Erythroblast (primary cell): ENCODE measurements at regions not wholly inside any gene's neighbourhood (a gene's known extent, or its start where the extent isn't known, plus 50 kb on each side); places are given as distances from the start of the nearest gene placed in this dataset.

Experiments
- DNase-seq, 2 experiments: peaks; one replicate each; lab custom pipeline; 2025; lab: John Stamatoyannopoulos, UW
- GATA1 ChIP-seq: IDR thresholded peaks from 2 replicates; pipeline ENCODE4 v1.6.1; 2011; ENCODE audit warnings: low read depth, mild to moderate bottlenecking, control low read depth, low read length, moderate library complexity
- POLR2A ChIP-seq: IDR thresholded peaks from 2 replicates; pipeline ENCODE4 v1.6.1; 2011; ENCODE audit warnings: mild to moderate bottlenecking, low read length

DNA sequence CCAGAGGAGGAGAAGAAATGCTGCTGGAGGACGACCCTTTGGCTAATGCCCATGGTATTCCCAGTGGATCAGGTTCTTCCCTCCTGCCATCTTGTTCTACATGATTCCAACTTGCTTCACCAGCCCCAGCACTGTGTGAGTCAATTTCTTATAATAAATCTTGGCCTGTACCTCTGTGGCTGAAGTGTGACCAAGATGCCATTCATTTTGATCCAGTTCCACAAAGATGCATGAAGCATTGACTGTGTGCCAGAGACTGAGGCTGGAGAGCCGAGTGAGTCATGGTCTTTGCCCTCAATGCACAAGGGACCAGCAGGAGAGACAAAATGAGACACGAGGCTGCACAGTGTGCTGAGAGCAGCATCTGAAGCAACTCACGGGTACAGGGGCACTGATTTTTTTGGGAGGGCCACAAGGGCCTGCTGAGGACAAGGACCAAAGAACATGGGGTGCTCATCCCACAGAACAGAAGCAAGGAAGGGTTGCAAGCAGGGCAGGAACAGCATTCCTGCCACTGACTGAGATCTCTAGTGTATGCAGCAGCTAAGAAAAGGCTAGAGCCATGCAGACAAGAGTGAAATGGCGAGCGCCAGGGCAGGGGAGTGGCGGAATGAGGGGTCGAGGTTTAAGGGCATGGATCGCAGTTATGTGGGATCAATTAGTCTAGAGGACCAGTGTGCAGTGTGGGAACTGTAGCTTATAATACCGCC lies 207.0 kb downstream of the THBS2 start:
- TF ChIP-seq GATA1 (no peak), POLR2A (no peak)
- DNase-seq = no peak

DNA sequence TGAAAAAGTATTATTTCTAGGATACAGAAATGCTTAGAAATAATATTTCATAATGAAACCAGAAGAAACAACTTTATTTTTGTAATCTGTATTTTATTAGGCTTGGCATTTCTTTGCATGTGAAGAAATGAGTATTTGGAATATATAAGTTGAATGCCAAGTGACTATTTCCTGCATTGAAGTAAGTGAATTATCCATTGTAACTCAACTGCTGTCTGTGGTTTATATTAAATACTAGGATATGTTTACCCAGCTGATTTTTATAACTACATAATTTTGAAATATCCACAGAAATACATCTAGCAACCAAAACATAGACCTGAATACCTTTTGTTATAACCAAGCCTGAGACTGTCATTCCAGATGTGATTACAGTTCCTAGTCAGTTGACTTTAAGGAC lies 207.6 kb downstream of the THBS2 start:
- TF ChIP-seq GATA1 = no peak
- no peak for TF ChIP-seq POLR2A
- no peak for DNase-seq

DNA sequence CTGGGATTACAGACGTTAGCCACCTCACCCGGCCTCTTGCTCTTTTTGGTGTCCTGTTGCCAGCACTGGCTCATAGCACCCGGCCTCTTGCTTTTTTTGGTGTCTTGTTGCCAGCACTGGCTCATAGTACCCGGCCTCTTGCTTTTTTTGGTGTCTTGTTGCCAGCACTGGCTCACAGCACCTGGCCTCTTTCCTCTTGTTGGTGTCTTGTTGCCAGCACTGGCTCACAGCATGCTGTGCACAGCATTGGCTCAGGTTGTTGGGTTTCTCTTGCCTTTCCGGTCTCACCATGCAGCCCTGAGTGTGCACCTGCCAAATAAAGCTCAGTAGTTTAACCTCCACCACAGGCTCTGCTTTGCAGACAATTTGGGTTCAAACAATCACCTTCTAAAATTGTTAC lies 208.2 kb downstream of the THBS2 start:
- TF ChIP-seq GATA1 (no peak), POLR2A (no peak)
- no peak for DNase-seq

DNA sequence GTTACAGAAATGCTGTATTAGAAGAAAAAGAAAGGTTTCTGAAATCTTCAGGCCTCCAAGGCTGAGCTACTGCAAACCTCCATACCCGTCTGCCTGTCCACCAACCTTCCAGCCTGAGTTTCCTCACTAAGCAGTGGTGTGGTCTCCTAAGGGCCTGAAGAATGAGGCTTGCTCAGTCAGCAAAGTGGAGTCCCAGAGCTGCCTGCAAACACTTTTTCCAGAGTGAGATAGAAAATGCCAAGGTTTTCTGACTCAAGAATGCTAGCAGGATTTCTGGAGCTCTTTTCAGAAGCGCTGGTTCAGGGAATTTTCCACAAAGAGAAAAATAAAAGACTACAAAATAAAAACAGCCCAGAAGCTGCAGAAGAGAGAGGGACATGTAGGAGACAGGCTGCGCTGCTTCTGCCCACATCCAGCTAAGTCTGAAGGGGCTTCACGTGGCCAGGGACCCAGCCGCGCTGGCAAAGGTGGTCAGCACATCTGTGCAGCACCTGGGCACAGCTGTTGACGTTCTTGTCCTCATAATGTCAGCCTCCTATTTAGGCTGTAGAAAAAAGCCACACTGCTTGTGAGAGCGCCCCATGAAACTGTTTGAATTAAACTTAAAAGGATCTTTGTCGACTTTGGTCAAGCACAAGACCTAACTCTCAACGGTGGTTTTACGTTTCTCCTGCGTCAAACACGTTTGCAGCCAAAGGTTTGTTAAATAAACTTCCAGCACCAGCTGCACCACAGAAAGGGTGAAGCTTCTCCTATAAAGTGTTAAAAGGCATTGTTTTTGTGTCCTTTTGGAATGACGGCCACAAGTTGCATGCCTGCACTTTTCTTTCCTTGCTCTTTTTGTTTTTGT lies 209.0 kb downstream of the THBS2 start:
- no peak for TF ChIP-seq POLR2A
- TF ChIP-seq GATA1 = no peak
- DNase-seq = no peak

DNA sequence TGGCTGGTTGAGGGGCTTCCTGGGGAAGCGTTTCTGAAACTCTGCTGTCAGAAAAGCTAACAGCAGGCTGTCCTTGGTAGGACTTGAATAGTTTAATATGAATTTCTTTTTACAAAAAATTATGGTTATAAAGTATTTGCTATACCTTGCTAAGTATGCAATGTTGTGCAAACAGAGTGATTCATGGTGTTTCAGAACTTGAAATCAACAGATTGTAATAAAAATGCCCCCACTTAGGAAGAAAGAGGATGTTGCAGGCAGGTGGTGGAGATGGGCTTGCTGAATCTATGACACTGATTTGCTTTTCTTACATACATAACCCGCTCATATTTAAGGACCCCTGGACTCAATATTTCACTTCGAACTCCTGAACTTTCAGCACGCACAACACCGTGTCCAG lies 211.6 kb downstream of the THBS2 start:
- no peak for DNase-seq
- TF ChIP-seq POLR2A (no peak), GATA1 (no peak)

DNA sequence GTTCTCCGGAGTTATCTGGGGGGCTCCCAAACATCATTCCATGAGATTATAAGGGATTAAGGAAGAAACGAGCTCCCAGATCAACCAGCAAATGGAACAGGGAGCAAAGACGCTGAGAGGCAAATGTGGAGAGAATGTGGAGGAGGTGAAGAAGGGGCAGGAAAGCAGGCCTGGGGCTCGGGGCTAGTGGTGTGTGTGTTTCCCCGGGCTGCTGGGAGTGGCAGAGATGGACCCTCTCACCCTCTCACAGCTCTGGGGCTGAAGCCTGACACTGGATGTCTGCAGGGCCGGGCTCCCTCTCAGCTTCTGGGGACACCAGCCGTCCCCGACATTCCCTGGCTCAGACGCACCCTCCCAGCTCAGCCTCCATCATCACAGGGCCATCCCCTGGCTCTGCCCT lies 212.6 kb downstream of the THBS2 start:
- TF ChIP-seq POLR2A = no peak
- TF ChIP-seq GATA1 = no peak
- DNase-seq = no peak

DNA sequence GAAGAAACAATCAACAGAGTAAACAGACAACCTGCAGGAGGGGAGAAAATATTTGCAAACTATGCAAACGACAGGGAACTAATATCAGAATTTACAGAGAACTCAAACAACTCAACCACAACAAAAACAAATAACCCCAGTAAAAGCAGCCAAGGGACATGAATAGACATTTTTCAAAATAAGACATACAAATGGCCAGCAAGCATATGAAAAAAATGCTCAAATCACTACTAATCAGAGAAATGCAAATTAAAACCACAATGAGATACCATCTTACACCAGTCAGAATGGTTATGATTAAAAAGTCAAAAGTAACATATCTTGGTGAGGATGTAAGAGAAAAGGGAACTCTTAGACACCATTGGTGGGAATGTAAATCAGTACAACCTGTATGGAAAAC lies 215.0 kb downstream of the THBS2 start:
- no peak for DNase-seq
- TF ChIP-seq POLR2A (no peak), GATA1 (no peak)

DNA sequence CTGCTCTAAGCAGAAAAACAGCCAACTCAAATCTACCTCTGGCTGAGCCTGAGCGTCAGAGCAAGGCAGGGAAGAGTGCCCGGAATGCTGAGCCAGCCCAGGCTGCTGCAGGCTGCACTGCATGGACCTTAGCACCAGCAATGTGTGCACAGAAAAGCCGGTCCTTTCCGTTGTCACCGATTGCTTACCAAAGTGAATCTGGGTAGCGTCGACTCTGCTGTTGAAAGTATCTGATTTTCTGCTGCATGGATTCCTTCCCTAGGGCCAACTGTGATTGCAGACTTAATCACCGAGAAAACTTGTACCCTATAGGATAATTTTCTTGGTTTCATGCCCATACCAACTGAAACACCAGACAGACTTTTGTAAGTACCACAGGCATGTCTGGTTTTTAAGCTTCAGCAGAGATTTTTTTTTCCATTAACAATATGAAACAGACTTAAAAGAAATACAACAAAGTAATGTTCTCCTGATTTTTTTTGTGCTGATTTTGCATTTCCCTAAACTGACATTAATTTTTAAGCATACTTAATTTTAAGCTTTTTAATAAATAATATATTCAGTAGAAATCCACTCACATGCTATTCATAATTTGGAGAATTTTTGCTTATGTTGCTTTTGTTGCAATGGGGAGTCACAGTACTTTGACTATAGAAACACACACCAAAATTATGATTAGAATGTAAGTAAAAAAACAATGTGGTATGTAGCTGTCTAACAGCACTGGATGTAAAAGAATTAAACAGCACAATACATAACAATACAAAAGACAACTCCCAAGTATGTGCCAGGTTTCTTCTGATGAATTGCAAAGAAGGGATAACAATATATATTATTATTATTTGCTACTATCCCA lies 218.0 kb downstream of the THBS2 start:
- DNase-seq = no peak
- TF ChIP-seq POLR2A (no peak), GATA1 (no peak)

DNA sequence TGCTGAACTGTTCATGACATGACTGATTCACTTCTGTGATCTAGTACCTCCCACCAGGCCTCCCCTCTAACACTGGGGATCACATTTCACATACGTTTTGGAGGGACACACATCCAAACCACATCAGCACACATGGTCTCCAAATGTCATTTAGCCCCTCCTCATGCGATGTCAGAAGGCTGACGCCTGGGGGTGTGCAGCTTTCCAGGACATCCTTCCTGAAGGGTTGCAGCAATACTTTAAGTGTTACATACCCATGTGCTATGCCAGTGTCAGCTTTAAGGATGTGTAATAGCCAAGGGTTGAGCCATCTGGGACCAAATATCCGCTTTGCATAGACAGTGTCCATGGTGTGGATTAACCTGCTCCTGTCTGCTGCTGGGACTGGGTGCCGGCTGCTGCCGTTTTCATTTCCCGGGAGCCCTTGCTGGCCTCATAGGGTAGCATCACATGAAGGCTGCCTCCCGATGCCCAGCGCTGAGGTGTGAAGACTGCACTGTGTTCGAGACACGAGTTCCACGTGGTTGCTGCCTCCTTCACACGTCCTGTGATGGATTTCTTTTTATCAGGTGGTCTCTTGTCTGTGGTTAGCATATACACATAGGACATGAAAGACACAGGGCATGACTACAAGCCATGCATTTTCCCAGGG lies 219.0 kb downstream of the THBS2 start:
- TF ChIP-seq GATA1 (no peak), POLR2A (no peak)
- no peak for DNase-seq

DNA sequence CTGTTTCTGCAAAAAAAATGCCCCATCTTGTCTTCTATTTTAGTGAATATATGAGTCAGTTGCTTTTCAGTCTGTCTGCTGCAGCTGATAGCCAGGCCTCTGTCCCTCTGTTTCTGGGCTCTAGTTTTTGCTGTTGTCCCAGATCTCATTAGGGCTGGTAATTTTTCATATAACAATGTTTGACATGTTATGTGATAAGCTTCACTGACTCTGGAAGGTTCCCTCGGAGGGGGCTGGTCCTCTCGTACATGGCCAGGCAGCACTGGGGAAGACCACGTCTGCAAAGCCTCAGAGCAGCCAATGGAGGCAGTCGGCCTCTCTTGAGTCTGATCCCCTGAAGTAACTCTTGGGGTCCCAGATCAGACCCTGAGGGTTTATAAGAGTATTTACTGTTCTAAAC lies 223.8 kb downstream of the THBS2 start:
- TF ChIP-seq POLR2A = no peak
- TF ChIP-seq GATA1 = no peak
- no peak for DNase-seq

DNA sequence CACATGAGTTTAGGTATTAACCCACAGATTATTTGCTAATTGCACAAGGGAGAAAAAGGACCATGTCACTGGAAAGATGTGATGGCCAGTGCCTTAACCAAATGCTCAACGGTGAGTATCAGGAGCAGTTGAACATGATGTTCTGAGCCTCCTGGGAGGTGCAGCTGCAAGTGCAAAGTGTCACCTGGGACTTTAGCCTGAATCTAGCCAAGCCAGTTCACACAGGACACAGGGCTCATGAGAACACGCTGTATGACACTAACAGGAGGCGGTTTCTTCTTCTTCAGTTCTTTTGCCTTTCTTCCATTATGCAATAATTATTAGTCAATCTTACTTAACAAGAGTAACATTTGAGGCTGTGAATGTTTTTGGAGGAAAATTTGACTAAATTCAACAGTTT lies 225.3 kb downstream of the THBS2 start:
- TF ChIP-seq GATA1 = no peak
- no peak for DNase-seq

DNA sequence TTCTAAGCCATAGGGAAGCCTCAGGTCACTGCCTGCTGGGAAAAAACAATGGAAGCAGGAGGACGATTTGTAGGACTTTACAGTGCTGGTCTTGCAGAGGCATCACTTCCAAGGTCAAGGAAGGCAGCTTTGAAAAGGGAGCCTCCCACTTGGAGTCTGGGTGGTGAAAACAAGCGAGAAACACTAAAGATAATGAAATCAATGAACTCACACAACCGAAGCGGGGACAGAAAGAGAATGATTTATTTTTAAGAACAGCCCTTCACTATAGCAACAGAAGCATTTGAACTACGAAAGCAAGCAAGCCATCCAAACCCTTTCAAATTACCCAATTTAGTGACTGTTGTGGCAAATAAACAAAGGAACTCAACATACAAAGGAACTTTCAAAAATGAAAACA lies 227.5 kb downstream of the THBS2 start:
- DNase-seq = no peak
- no peak for TF ChIP-seq GATA1
- no peak for TF ChIP-seq POLR2A

DNA sequence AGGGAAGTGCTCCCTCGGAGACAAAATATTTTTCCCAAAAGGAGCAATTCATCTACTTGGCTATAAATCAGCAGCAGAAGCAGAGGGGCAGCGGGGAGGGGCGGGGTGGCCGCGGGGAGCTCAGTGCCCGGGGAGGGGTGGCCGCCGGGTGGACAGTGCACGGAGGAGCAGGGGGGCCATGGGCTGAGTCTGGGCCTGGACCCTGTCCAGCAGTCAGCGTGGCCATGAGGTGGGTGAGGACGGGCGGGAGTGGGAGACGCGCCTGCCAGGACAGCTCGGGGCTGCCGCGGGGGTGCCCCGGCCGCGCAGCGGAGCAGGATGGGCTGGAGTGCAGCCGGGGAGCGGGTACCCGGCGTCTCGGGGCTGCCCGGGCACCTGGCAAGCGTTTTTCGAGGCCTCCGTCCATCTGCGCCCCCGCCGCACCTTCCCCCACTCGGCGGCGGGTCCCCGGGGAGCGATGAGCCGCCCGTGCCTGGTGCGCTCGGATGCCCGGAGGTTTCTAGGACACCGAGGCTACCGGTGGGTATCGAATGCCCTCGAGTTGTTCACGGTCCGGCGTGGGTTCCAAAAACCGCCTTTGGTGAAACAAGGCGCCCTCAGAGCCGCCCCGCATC lies 229.5 kb downstream of the THBS2 start:
- DNase-seq = no peak
- TF ChIP-seq POLR2A (no peak), GATA1 (no peak)
